ENCODE measurements at regions not wholly inside any gene's neighbourhood (a gene's known extent, or its start where the extent isn't known, plus 50 kb on each side); places are given as distances from the start of the nearest gene placed in this dataset.

- TF ChIP-seq CTCF (IDR thresholded peaks at IDR 0.05; ENCODE audit: low read depth, low read length, poor library complexity, severe bottlenecking) (no peak), EZH2phosphoT487 (IDR thresholded peaks at IDR 0.05; ENCODE audit: borderline replicate concordance, low read length) (no peak)
Measured at GRCh38 chr18:47557160-47557559, 305.7 kb upstream of the SKOR2 start.

Data from DOHH2 (cell line).